ENCODE measurements at regions not wholly inside any gene's neighbourhood (a gene's known extent, or its start where the extent isn't known, plus 50 kb on each side); places are given as distances from the start of the nearest gene placed in this dataset.

- Histone ChIP-seq H3F3A (ENCODE audit: low read length, unreplicated experiment) (no peaks in the 10 kb centered on the region), H3K9me3 (ENCODE audit: low read length) (no peaks in the 10 kb centered on the region), H3K36me3 (ENCODE audit: low read depth, low read length) (no peaks in the 10 kb centered on the region), H2AFZ (ENCODE audit: low read length) (no peak overlapping the region), H3K9me2 (replicated peaks; ENCODE audit: low read length) (no peaks in the 10 kb centered on the region), H4K20me1 (ENCODE audit: low read length) (no peaks in the 10 kb centered on the region), H3K9ac (ENCODE audit: low read length) (no peak overlapping the region), H3K4me3 (ENCODE audit: low read length) (no peak overlapping the region), H3K79me2 (ENCODE audit: low read length) (no peaks in the 10 kb centered on the region), H3K27ac (ENCODE audit: low read length) (no peak overlapping the region), H3K4me2 (ENCODE audit: low read length) (no peak overlapping the region), H3K27me3 (ENCODE audit: low read length) (no peaks in the 10 kb centered on the region), H3K4me1 (ENCODE audit: insufficient read depth, low read length) (peaks cover 6% of the 10 kb centered on the region; the same call in 1 of the 2 replicates)
- ATAC-seq (no peak), DNase-seq (no peak)
- TF ChIP-seq EZH2phosphoT487 (IDR thresholded peaks at IDR 0.05; ENCODE audit: borderline replicate concordance, low read length) (no peak), CTCF (conservative IDR thresholded peaks at IDR 0.05; ENCODE audit: low read depth, low read length) (no peak), EZH2 (IDR thresholded peaks at IDR 0.05; ENCODE audit: low read length, unreplicated experiment) (no peak)
- ChIA-PET POLR2A (ENCODE audit: unreplicated experiment) (no interaction called here), CTCF (no interaction called here)
- intact Hi-C loops (cut with micrococcal nuclease): no loop called here
- no TSS peak for BruUV-seq (replicated peaks)
These were observed 80.8 kb downstream of the CD164 start for GRCh38 chr6:109301418-109301817.

DNA sequence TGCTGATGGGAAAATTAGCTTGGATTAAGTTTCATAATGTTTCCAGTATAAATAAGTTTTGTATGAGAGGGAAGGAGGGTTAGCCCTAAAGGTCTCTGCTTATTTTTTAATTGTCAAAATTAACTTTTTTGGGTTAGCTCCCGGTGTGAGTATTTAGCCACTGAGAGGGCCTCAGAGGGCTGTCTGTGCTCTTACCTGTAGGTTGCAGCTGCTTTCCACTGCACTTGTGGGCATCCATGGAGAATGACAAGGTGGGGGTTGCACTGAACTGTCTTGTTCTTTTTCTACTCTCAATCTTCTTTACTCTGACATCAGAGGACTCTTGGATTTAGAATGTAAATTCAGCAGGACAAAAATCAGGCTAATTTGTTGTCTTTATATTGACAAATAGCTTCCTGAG lies 81.4 kb downstream of the CD164 start:
- Histone ChIP-seq H3K27me3 (ENCODE audit: low read length) (no peaks in the 10 kb centered on the region), H3K9ac (ENCODE audit: low read length) (no peak overlapping the region), H3F3A (ENCODE audit: low read length, unreplicated experiment) (no peaks in the 10 kb centered on the region), H3K9me2 (replicated peaks; ENCODE audit: low read length) (no peaks in the 10 kb centered on the region), H3K4me2 (ENCODE audit: low read length) (no peak overlapping the region), H4K20me1 (ENCODE audit: low read length) (no peaks in the 10 kb centered on the region), H3K9me3 (ENCODE audit: low read length) (no peaks in the 10 kb centered on the region), H3K79me2 (ENCODE audit: low read length) (no peaks in the 10 kb centered on the region), H3K4me1 (ENCODE audit: insufficient read depth, low read length) (peaks cover 12% of the 10 kb centered on the region; the same call in 1 of the 2 replicates), H3K27ac (ENCODE audit: low read length) (no peak overlapping the region), H3K4me3 (ENCODE audit: low read length) (no peak overlapping the region), H3K36me3 (ENCODE audit: low read depth, low read length) (no peaks in the 10 kb centered on the region), H2AFZ (ENCODE audit: low read length) (no peak overlapping the region)
- ChIA-PET POLR2A (ENCODE audit: unreplicated experiment) (no interaction called here), CTCF (no interaction called here)
- no TSS peak for BruUV-seq (replicated peaks)
- no peak for ATAC-seq
- no peak for DNase-seq
- intact Hi-C loops (cut with micrococcal nuclease): no loop called here
- TF ChIP-seq EZH2phosphoT487 (IDR thresholded peaks at IDR 0.05; ENCODE audit: borderline replicate concordance, low read length): no peak
- TF ChIP-seq CTCF (conservative IDR thresholded peaks at IDR 0.05; ENCODE audit: low read depth, low read length): no peak
- no peak for TF ChIP-seq EZH2 (IDR thresholded peaks at IDR 0.05; ENCODE audit: low read length, unreplicated experiment)

DNA sequence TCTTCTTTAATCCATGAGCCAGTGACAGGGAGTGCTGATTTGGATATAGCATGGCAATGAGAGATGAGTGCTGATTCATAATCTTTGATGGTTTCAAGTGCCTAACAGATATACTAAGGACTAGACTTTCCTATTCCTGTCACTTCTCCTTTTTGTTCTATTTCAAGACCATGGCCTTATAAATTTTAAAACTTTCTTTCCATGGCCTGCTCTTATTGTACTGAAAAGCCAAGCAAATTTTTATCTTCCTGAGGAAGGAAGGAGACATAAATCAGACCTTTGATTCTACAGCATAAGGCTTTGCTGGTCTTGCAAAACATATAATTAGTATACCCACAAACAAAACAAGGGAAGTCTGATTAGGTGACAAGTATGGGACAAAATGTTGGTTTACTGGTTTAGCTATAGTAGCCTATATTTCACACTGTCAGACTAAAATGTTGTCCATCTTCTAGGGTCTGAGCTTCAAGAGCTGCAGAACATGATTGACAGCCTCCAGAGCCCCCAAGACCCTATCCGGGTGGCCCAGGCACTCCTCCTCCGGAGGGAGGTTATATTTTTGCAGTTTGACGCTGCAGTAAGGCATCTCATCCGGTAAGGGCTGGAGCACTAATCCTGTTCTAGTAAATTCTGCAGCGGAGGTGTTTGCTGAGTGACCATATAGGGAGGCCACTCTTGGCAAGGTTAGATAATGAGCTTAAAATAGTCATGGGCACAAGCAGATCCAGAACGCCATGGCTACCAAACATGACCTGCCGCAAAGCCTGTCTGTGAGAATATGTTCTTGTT lies 82.3 kb downstream of the CD164 start:
- ATAC-seq (peak; percentile 39), DNase-seq (no peak)
- no peak overlapping the region for H3K9ac ChIP-seq (ENCODE audit: low read length)
- H3K36me3 ChIP-seq (ENCODE audit: low read depth, low read length): no peaks in the 10 kb centered on the region
- H3K4me3 ChIP-seq (ENCODE audit: low read length): no peak overlapping the region
- H3K4me1 ChIP-seq (ENCODE audit: insufficient read depth, low read length): peaks cover 12% of the 10 kb centered on the region; the same call in 1 of the 2 replicates
- H3F3A ChIP-seq (ENCODE audit: low read length, unreplicated experiment): no peaks in the 10 kb centered on the region
- no peaks in the 10 kb centered on the region for H3K9me3 ChIP-seq (ENCODE audit: low read length)
- no peak for TF ChIP-seq CTCF (conservative IDR thresholded peaks at IDR 0.05; ENCODE audit: low read depth, low read length)
- TF ChIP-seq EZH2phosphoT487 (IDR thresholded peaks at IDR 0.05; ENCODE audit: borderline replicate concordance, low read length): no peak
- TF ChIP-seq EZH2 (IDR thresholded peaks at IDR 0.05; ENCODE audit: low read length, unreplicated experiment): no peak
- no peaks in the 10 kb centered on the region for H3K9me2 ChIP-seq (replicated peaks; ENCODE audit: low read length)
- H4K20me1 ChIP-seq (ENCODE audit: low read length): no peaks in the 10 kb centered on the region
- no peak overlapping the region for H3K4me2 ChIP-seq (ENCODE audit: low read length)
- BruUV-seq (replicated peaks): no TSS peak
- ChIA-PET POLR2A (ENCODE audit: unreplicated experiment) (interaction anchor here (0.7 kb wide), 1 partner anchor 81 kb away, joined by 5 read pairs; no protein-coding TSS in a partner anchor), CTCF (no interaction called here)
- H3K27ac ChIP-seq (ENCODE audit: low read length): no peak overlapping the region
- intact Hi-C loops (cut with micrococcal nuclease): loop anchor here (5.0 kb wide), 3 partner anchors 37 to 113 kb away; no protein-coding TSS in a partner anchor
- H3K27me3 ChIP-seq (ENCODE audit: low read length): no peaks in the 10 kb centered on the region
- no peak overlapping the region for H2AFZ ChIP-seq (ENCODE audit: low read length)
- no peaks in the 10 kb centered on the region for H3K79me2 ChIP-seq (ENCODE audit: low read length)
